ENCODE measurements at regions not wholly inside any gene's neighbourhood (a gene's known extent, or its start where the extent isn't known, plus 50 kb on each side); places are given as distances from the start of the nearest gene placed in this dataset.

DNA sequence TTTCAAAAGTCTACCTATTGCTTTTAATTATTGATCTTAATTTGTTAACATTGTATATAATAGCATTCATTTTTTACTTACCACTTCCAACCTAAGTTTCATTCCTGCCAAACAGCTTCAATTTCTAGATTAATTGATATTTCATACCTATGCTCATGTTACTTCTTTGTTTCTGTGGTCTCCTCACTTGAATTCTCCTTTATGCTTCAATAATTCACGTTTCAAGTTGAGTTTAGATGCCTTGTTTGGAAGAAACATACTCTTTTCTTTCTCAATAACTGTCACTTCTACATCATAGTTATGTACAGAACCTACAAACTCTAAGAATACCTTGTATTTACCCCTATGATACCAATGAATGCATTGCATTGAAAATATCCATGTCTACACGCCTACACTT, 862.2 kb upstream of the LRATD1 start:
- TF ChIP-seq, protein P1, sequence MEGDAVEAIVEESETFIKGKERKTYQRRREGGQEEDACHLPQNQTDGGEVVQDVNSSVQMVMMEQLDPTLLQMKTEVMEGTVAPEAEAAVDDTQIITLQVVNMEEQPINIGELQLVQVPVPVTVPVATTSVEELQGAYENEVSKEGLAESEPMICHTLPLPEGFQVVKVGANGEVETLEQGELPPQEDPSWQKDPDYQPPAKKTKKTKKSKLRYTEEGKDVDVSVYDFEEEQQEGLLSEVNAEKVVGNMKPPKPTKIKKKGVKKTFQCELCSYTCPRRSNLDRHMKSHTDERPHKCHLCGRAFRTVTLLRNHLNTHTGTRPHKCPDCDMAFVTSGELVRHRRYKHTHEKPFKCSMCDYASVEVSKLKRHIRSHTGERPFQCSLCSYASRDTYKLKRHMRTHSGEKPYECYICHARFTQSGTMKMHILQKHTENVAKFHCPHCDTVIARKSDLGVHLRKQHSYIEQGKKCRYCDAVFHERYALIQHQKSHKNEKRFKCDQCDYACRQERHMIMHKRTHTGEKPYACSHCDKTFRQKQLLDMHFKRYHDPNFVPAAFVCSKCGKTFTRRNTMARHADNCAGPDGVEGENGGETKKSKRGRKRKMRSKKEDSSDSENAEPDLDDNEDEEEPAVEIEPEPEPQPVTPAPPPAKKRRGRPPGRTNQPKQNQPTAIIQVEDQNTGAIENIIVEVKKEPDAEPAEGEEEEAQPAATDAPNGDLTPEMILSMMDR (conservative IDR thresholded peaks at IDR 0.05): no peak
- no peak for TF ChIP-seq ZFX (IDR thresholded peaks at IDR 0.05)

Measured in C4-2B (cell line).